Vagina (tissue), 2 donors: ENCODE measurements at regions not wholly inside any gene's neighbourhood (a gene's known extent, or its start where the extent isn't known, plus 50 kb on each side); places are given as distances from the start of the nearest gene placed in this dataset.

Experiments
- CTCF ChIP-seq, 3 experiments: fragments of 450-650 bp in 2 of 3; fragments of 200-600 bp in 1 of 3; sonication (generic) in 1 of 3; IDR thresholded peaks; one replicate each; pipeline ENCODE4 v1.5.1; 2017 to 2019; ENCODE audit warnings: antibody characterized with exemption in 3 of 3, mild to moderate bottlenecking in 2 of 3, moderate library complexity in 2 of 3
- POLR2A ChIP-seq, 2 donors: fragments of 450-650 bp; IDR thresholded peaks; one replicate each; pipeline ENCODE4 v1.6.1; 2017; ENCODE audit warnings: antibody characterized with exemption in 2 of 2, mild to moderate bottlenecking in 2 of 2, moderate library complexity in 2 of 2

- no peak for TF ChIP-seq CTCF (IDR thresholded peaks at IDR 0.05)
- no peak for TF ChIP-seq POLR2A (IDR thresholded peaks at IDR 0.05)
Measured at GRCh38 chr11:8833568-8834315, 77.2 kb upstream of the AKIP1 start.
